CD4-positive, CD25-positive, alpha-beta regulatory T cell (primary cell): ENCODE measurements at regions not wholly inside any gene's neighbourhood (a gene's known extent, or its start where the extent isn't known, plus 50 kb on each side); places are given as distances from the start of the nearest gene placed in this dataset.
"Not testable (repeated sequence)": the region's sequence is repeated elsewhere in the genome, so short reads cannot be mapped to it uniquely, and the experiment has no call there.

ENCODE experiments used
- ATAC-seq, 2 donors: fragments of 150-1000 bp; cut with Tn5 transposase; one replicate each; pipeline ENCODE4 v1.10.0; 2021; ENCODE audit warnings: low read depth in 2 of 2, moderate number of reproducible peaks in 2 of 2, moderate library complexity in 1 of 2
- DNase-seq, 3 donors: peaks; one replicate each; pipeline versions ENCODE4 v3.0.0 to v3.0.0-alpha.2; 2012 to 2022; ENCODE audit warnings: mixed read lengths in 1 of 3
- H3K27ac ChIP-seq: one replicate; pipeline ENCODE4 v1.7.0; 2013; ENCODE audit warnings: mild to moderate bottlenecking, low read length; ENCODE audit not compliant: insufficient read depth, poor library complexity, severe bottlenecking
- H3K27me3 ChIP-seq: one replicate; pipeline ENCODE4 v1.7.0; 2013; ENCODE audit warnings: low read length; ENCODE audit not compliant: control insufficient read depth, insufficient read depth
- H3K36me3 ChIP-seq: one replicate; pipeline ENCODE4 v1.7.0; 2013; ENCODE audit warnings: mild to moderate bottlenecking, low read length, moderate library complexity; ENCODE audit not compliant: control insufficient read depth, insufficient read depth
- H3K4me1 ChIP-seq: 2 replicates; pipeline ENCODE4 v1.7.0; 2013; ENCODE audit warnings: mild to moderate bottlenecking, low read length; ENCODE audit not compliant: insufficient read depth, control insufficient read depth, poor library complexity, severe bottlenecking
- H3K4me3 ChIP-seq: one replicate; pipeline ENCODE4 v1.7.0; 2013; ENCODE audit warnings: low read depth, mild to moderate bottlenecking, low read length, moderate library complexity
- H3K9me3 ChIP-seq, 2 experiments: 1 replicate in 1 of 2; 2 replicates in 1 of 2; pipeline ENCODE4 v1.7.0; 2013; ENCODE audit warnings: low read length in 2 of 2, mild to moderate bottlenecking in 1 of 2, moderate library complexity in 1 of 2; ENCODE audit not compliant: control insufficient read depth in 2 of 2
- H3K27ac Mint-ChIP-seq, 3 donors: one replicate each; pipeline ENCODE4 v1.8.0; 2020 to 2022; ENCODE audit warnings: mild to moderate bottlenecking in 3 of 3, mixed read lengths in 3 of 3, moderate library complexity in 2 of 3
- H3K27me3 Mint-ChIP-seq: one replicate; pipeline ENCODE4 v1.8.0; 2022; ENCODE audit warnings: mild to moderate bottlenecking, mixed read lengths
- H3K36me3 Mint-ChIP-seq: one replicate; pipeline ENCODE4 v1.8.0; 2020; ENCODE audit warnings: mixed read lengths
- H3K4me1 Mint-ChIP-seq, 4 donors: one replicate each; pipeline ENCODE4 v1.8.0; 2020 to 2022; ENCODE audit warnings: mixed read lengths in 4 of 4, mild to moderate bottlenecking in 1 of 4
- H3K4me3 Mint-ChIP-seq, 4 donors: one replicate each; pipeline ENCODE4 v1.8.0; 2020 to 2022; ENCODE audit warnings: mild to moderate bottlenecking in 4 of 4, mixed read lengths in 4 of 4, moderate library complexity in 3 of 4
- H3K9me3 Mint-ChIP-seq, 7 donors: one replicate each; pipeline ENCODE4 v1.8.0; 2020 to 2022; ENCODE audit warnings: mixed read lengths in 7 of 7, mild to moderate bottlenecking in 3 of 7, moderate library complexity in 2 of 7

DNA sequence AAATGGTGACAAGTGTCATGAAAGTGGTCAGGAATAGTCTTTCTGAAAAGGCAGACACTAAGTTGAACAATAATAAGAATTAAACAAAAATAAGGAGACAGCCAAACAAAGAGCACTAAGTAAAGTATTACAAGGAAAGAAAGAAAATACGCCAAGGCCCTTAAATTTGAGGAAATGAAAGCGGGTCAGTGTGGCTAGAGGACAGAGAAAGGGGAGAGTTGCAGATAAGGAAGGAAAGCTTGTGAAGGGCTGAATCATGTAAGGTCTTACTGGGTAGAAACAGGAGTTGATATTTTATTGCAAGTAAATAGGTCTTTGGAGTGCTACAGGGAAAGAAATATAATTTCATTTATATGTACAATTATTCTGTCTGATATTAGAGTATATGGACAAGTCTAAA, 732.1 kb downstream of the EPHA7 start:
- Histone ChIP-seq H3K27me3 (no peaks in the 10 kb centered on the region), H3K9me3 (no peaks in the 10 kb centered on the region), H3K27ac (no peak overlapping the region), H3K4me3 (no peak overlapping the region), H3K36me3 (no peaks in the 10 kb centered on the region), H3K4me1 (no peaks in the 10 kb centered on the region)
- DNase-seq (no peak), ATAC-seq (no peak)
- no peak overlapping the region for H3K4me3 Mint-ChIP-seq
- H3K9me3 Mint-ChIP-seq: peaks cover 2 to 24% (median 5%) of the 10 kb centered on the region in 7 donors
- H3K27ac Mint-ChIP-seq: no peak overlapping the region
- no peaks in the 10 kb centered on the region for H3K36me3 Mint-ChIP-seq
- H3K4me1 Mint-ChIP-seq: peaks cover 0 to 4% (median 0%) of the 10 kb centered on the region in 4 donors
- H3K27me3 Mint-ChIP-seq: no peaks in the 10 kb centered on the region

DNA sequence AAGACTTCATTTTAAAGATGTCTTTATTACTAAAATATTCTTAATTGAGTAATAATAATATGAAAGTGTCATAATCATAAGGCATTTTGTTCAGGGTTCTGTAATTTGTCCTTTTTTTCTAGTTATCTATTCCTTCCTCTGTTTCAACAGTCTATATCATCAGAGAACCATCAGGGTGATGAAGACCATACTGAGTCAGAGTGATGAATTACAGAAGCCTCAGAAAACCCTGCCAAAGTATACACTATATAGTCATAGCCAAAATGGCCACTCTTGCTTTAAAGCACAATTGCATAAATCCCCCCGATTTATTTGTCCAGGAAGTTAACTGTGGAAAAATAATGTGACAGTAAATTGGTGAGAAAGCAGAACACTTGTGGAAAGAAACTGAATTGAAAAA, 735.0 kb downstream of the EPHA7 start:
- Mint-ChIP-seq H3K4me1 (peaks cover 0 to 4% (median 0%) of the 10 kb centered on the region in 4 donors), H3K27ac (no peak overlapping the region), H3K36me3 (no peaks in the 10 kb centered on the region), H3K27me3 (no peaks in the 10 kb centered on the region), H3K4me3 (no peak overlapping the region), H3K9me3 (peaks cover 0 to 32% (median 4%) of the 10 kb centered on the region in 7 donors)
- no peaks in the 10 kb centered on the region for H3K4me1 ChIP-seq
- no peaks in the 10 kb centered on the region for H3K36me3 ChIP-seq
- ATAC-seq (no peak), DNase-seq (no peak)
- no peak overlapping the region for H3K4me3 ChIP-seq
- no peak overlapping the region for H3K27ac ChIP-seq
- no peaks in the 10 kb centered on the region for H3K9me3 ChIP-seq
- H3K27me3 ChIP-seq: no peaks in the 10 kb centered on the region

DNA sequence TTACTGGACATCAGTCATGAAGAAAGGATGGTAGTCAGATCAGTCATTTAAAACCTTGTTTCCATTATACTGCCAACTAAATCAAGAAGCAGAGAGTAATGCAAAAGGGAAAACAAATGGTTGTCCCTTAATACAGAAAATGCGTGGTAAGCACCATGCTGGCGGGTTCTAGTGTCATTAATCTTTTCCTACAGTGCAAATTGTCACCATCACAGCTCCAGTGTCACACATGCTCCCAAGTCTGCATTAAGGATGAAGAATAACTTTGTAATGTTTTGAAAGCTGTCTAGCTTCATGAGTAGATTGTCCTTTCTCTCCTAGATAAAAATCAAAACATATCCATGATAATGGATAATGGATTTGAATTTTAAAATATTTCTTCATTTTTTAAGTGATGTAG, 735.6 kb downstream of the EPHA7 start:
- H3K36me3 ChIP-seq: no peaks in the 10 kb centered on the region
- peaks cover 0 to 4% (median 0%) of the 10 kb centered on the region in 4 donors for H3K4me1 Mint-ChIP-seq
- H3K4me3 ChIP-seq: no peak overlapping the region
- H3K9me3 Mint-ChIP-seq: peaks cover 0 to 32% (median 4%) of the 10 kb centered on the region in 7 donors
- H3K27me3 ChIP-seq: no peaks in the 10 kb centered on the region
- no peak overlapping the region for H3K27ac Mint-ChIP-seq
- H3K27ac ChIP-seq: no peak overlapping the region
- H3K27me3 Mint-ChIP-seq: no peaks in the 10 kb centered on the region
- no peaks in the 10 kb centered on the region for H3K4me1 ChIP-seq
- no peak overlapping the region for H3K4me3 Mint-ChIP-seq
- DNase-seq: no peak
- H3K36me3 Mint-ChIP-seq: no peaks in the 10 kb centered on the region
- no peaks in the 10 kb centered on the region for H3K9me3 ChIP-seq
- ATAC-seq: no peak

DNA sequence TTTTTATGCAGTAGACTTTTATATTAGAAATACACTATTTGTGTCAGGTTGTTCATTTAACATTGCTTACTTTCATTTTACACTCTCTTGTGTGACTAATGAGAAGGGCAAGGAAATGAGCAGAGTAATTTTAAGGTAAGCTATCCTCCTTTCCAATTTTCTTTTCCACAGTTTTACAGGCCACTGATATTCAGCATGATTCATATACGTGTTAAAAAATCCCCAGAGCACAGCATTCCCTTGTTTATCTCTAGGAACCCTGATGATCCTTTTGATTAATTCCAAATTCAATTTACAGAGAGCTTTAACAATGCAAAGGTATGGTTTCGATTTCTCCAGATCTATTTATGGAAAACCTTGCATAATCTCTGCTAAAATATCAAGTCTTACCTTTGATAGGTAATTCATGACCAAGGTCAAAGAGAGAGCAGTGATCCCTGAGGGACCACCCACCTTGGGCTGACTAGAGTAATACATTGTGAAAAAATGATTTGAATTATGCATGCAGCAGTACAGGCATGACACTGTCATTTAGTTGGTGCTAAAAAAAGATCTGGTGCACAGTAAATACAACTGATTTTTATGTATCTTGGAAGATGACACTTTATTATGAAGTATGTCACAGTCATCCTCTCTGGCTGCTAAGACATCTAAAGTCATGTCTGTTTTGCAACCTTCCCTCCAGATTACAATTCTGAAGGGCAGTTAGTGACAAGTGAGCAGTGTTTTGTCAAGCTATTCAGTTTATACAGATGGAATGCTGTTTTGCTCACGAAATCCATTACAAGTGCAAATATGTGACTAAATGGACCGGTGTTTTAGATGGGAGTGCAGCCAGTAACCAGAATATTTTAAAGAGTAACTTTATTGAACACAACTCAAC, 736.6 kb downstream of the EPHA7 start:
- Mint-ChIP-seq H3K4me1 (peaks cover 0 to 4% (median 0%) of the 10 kb centered on the region in 4 donors), H3K36me3 (no peaks in the 10 kb centered on the region)

DNA sequence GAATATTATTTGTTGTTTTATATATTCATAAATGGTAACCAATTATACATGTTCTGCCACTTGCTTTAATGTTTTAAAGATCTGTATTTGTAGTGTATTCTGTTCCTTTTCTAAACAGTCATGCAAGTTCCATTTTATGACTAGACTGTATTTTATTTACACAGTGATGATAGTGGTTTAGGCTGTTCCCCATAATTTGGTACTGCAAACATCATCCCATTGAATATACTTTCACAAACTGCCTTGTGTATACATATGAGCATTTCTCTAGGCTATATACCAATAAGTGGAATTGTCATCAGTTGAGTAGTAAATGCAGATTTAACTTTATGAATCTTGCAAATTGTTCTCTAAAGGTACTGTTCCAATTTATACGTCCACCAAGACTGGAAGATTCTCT, 738.0 kb downstream of the EPHA7 start:
- Histone ChIP-seq H3K36me3 (no peaks in the 10 kb centered on the region), H3K27ac (no peak overlapping the region), H3K4me1 (no peaks in the 10 kb centered on the region), H3K27me3 (no peaks in the 10 kb centered on the region), H3K9me3 (no peaks in the 10 kb centered on the region), H3K4me3 (no peak overlapping the region)
- no peaks in the 10 kb centered on the region for H3K36me3 Mint-ChIP-seq
- no peak for ATAC-seq
- no peaks in the 10 kb centered on the region for H3K4me1 Mint-ChIP-seq
- no peak overlapping the region for H3K4me3 Mint-ChIP-seq
- no peak for DNase-seq
- H3K9me3 Mint-ChIP-seq: peaks cover 0 to 32% (median 5%) of the 10 kb centered on the region in 7 donors
- H3K27me3 Mint-ChIP-seq: no peaks in the 10 kb centered on the region
- H3K27ac Mint-ChIP-seq: no peak overlapping the region

More for the DNA sequence above, 736.6 kb downstream of the EPHA7 start:
- H3K4me3 Mint-ChIP-seq: no peak overlapping the region
- Histone ChIP-seq H3K4me3 (no peak overlapping the region), H3K27me3 (no peaks in the 10 kb centered on the region), H3K27ac (no peak overlapping the region), H3K9me3 (no peaks in the 10 kb centered on the region), H3K36me3 (no peaks in the 10 kb centered on the region), H3K4me1 (no peaks in the 10 kb centered on the region)
- H3K27ac Mint-ChIP-seq: no peak overlapping the region
- no peak for DNase-seq
- no peak for ATAC-seq
- no peaks in the 10 kb centered on the region for H3K27me3 Mint-ChIP-seq
- H3K9me3 Mint-ChIP-seq: peaks cover 0 to 33% (median 4%) of the 10 kb centered on the region in 7 donors

DNA sequence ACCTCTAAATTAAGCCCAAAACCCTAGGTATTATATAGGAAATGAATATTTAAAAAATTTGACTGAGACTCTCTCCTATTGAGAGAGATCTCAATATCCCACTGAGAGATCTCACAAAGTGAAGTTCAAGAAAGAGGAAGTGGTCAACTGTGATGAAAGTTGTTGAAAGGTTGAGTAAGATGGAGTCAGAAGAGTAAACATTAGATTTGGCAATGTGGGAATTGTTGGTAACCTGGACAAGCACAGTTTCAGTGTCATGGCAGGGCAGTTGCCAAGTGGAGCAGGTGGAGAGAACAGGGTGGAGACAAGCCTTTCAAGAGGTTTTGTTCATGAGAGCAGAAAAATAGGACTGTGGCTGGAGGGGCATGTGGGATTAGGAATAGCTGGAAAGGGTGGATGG, 747.9 kb downstream of the EPHA7 start:
- H3K36me3 ChIP-seq, H3K27me3 Mint-ChIP-seq, H3K4me3 Mint-ChIP-seq: not testable (repeated sequence)

DNA sequence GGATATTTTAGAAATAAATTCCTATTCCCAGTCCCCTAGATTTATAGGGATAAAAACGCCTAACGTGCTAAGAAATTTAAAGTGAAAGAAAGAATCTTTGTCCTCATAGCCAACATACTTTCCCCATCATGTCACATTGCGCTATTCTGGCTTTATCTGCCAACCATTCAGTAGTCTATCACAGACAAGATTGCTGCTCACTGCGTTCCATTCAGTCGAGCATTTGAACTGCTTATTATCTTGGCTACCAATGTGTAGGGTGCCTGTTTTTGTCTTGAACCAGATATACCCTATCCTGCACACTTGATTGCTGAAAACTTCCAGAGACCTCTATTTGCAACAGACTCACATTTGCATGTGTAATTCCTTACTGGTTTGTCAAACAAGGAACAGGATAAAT, 751.5 kb downstream of the EPHA7 start:
- peaks cover 5% of the 10 kb centered on the region for H3K27me3 Mint-ChIP-seq
- DNase-seq (no peak), ATAC-seq (no peak)
- no peaks in the 10 kb centered on the region for H3K4me1 Mint-ChIP-seq
- no peaks in the 10 kb centered on the region for H3K4me1 ChIP-seq
- H3K36me3 ChIP-seq: no peaks in the 10 kb centered on the region
- no peaks in the 10 kb centered on the region for H3K27me3 ChIP-seq
- H3K4me3 ChIP-seq: no peak overlapping the region
- H3K9me3 Mint-ChIP-seq: peaks cover 4 to 8% (median 5%) of the 10 kb centered on the region in 7 donors
- H3K9me3 ChIP-seq: no peaks in the 10 kb centered on the region
- no peak overlapping the region for H3K27ac Mint-ChIP-seq
- H3K4me3 Mint-ChIP-seq: no peak overlapping the region
- no peaks in the 10 kb centered on the region for H3K36me3 Mint-ChIP-seq
- no peak overlapping the region for H3K27ac ChIP-seq

More for the DNA sequence above, 747.9 kb downstream of the EPHA7 start:
- DNase-seq, H3K27me3 ChIP-seq, H3K4me3 ChIP-seq, H3K27ac ChIP-seq, H3K27ac Mint-ChIP-seq, ATAC-seq, H3K4me1 Mint-ChIP-seq, H3K4me1 ChIP-seq, H3K9me3 ChIP-seq, H3K36me3 Mint-ChIP-seq: not testable (repeated sequence)
- H3K9me3 Mint-ChIP-seq: peaks cover 10 to 24% (median 14%) of the 10 kb centered on the region in 7 donors
